ENCODE measurements at regions not wholly inside any gene's neighbourhood (a gene's known extent, or its start where the extent isn't known, plus 50 kb on each side); places are given as distances from the start of the nearest gene placed in this dataset.
"Not testable (repeated sequence)": the region's sequence is repeated elsewhere in the genome, so short reads cannot be mapped to it uniquely, and the experiment has no call there.

DNA sequence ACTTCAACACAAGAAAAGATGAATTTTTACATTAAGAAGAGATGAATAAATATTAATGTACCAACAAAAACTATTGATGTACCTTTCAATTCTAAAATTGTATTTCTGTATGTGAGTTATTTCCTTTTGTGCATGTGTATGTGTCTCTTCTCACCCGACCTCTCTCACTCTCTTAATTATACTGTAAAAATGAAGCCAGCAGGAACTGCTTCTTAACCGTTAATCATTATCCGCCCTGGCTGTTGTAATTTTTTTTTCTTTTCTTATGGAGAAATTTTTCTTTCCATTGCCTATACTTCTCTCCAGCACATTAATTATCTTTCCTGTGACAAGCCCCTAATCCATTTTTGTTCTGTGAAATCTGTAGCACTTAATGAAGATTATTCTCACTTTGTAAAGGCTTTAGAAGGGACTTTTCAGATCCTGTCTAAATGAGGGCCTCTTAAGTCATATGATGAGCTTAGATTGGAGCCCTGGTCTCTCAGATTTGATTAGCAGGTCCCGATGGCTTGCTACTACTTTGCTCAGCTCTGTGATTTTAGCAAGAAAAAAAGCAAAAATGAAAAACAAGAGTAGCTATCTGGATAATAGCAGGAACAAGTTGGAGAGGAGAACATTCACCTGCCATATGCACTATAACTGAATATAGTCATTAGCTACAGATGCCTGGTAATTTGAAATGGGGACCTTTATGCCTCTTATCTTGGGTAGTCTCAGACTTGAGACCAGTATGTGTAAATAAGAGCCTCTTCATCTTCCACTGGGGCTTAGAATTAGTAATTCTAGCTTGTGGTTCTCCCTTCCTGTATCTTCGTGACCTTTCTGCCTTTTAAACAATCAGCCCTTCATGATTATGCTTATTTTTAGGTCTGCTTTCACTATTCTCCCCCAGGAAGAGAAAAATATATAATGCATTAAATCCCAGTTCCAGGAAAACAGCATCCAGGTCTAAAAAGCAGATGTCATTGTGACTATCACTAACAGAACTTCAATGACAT lies 80.0 kb upstream of the COL1A2 start:
- no peak for TF ChIP-seq Cebpa-rat (IDR thresholded peaks at IDR 0.05)
- H3K36me3 ChIP-seq: no peaks in the 10 kb centered on the region
- H3K9me3 ChIP-seq: no peaks in the 10 kb centered on the region
- H3K9ac ChIP-seq: no peak overlapping the region
- H3K4me2 ChIP-seq: no peak overlapping the region
- H3K4me1 ChIP-seq: no peaks in the 10 kb centered on the region
- no peak overlapping the region for H3K27ac ChIP-seq
- H3K27me3 ChIP-seq: no peaks in the 10 kb centered on the region
- H4K20me1 ChIP-seq: no peaks in the 10 kb centered on the region
- H3K4me3 ChIP-seq: no peak overlapping the region

- peaks cover 20% of the 10 kb centered on the region for H3K9me3 ChIP-seq
- not testable (repeated sequence) for H3K27me3 ChIP-seq, H3K9ac ChIP-seq, H3K4me1 ChIP-seq, H4K20me1 ChIP-seq, H3K4me2 ChIP-seq, H3K27ac ChIP-seq, H3K4me3 ChIP-seq, H3K36me3 ChIP-seq
These were observed 73.6 kb upstream of the COL1A2 start for GRCh38 chr7:94321138-94321537.

DNA sequence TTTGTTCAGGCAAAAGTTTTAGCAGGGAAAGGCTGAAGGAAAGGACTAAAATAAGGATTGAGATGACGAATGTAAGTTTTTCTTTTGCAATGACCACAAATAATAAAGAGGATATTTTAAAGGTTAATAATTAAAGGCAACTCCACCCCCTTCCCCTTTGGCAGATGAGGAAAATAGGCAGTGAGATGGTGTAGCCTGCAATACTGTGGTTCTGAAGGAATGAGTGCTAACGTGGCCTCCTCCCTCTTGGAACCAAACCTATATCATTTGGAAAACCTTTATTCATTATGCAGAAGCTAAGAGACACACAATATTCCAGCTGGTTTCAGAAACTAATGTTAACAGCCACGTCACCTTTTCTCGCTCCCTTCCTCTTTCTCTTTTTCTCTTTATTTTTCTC lies 70.9 kb upstream of the COL1A2 start:
- Histone ChIP-seq H3K36me3 (no peaks in the 10 kb centered on the region), H3K27ac (no peak overlapping the region), H3K4me2 (no peak overlapping the region), H4K20me1 (no peaks in the 10 kb centered on the region), H3K9me3 (peaks cover 20% of the 10 kb centered on the region), H3K4me3 (no peak overlapping the region), H3K4me1 (no peaks in the 10 kb centered on the region), H3K27me3 (no peaks in the 10 kb centered on the region), H3K9ac (no peak overlapping the region)
- no peak for TF ChIP-seq Cebpa-rat (IDR thresholded peaks at IDR 0.05)

DNA sequence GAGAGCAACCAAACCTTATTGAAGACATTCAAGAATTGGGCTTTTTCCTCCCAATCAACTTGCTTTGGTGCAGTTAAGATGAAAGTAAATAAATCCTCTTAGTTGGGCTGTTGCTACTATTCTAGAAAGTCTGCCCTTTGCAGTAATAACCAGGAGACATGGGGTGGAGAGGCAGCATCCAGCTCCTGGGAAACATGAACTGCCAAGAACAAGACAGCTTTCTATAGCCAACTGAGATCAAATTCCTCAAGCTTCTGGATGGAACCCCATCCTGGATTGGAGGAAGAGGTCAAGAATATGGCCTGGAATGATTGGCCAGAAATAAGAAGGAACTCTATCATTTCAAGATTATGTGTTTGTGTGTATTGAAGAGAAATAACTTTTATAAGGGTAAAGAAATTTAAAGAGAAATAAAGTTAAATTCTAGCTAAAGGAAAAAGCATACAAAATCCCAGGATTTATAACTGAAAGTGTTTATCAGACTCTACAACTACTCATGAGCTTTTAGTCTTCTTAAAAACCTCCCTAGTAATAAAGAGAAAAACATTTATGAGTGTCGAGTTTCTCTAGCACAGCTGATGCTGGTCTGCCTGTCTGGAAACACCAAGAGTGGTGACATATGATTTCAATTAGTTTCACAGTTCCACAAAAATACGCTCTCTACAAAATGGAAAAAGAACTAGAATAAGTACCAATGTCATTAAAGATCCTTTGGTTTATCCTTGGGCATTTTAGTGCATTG lies 70.1 kb upstream of the COL1A2 start:
- Histone ChIP-seq H3K4me3 (no peak overlapping the region), H4K20me1 (no peaks in the 10 kb centered on the region), H3K4me1 (no peaks in the 10 kb centered on the region), H3K27ac (no peak overlapping the region), H3K27me3 (no peaks in the 10 kb centered on the region), H3K9ac (no peak overlapping the region), H3K9me3 (peaks cover 20% of the 10 kb centered on the region), H3K36me3 (no peaks in the 10 kb centered on the region), H3K4me2 (no peak overlapping the region)
- TF ChIP-seq Cebpa-rat (IDR thresholded peaks at IDR 0.05): no peak

- no peak for TF ChIP-seq Cebpa-rat (IDR thresholded peaks at IDR 0.05)
- Histone ChIP-seq H3K4me3 (no peak overlapping the region), H3K9me3 (peaks cover 18% of the 10 kb centered on the region), H3K27ac (no peak overlapping the region), H3K27me3 (no peaks in the 10 kb centered on the region), H3K4me1 (peaks cover under 1% of the 10 kb centered on the region; the same call in 1 of the 2 replicates), H3K9ac (no peak overlapping the region), H4K20me1 (no peaks in the 10 kb centered on the region), H3K4me2 (no peak overlapping the region), H3K36me3 (no peaks in the 10 kb centered on the region)
These were observed 69.6 kb upstream of the COL1A2 start for GRCh38 chr7:94325122-94325475.

- H3K27me3 ChIP-seq: no peaks in the 10 kb centered on the region
- H3K9me3 ChIP-seq: no peaks in the 10 kb centered on the region
- no peaks in the 10 kb centered on the region for H4K20me1 ChIP-seq
- no peak for TF ChIP-seq Cebpa-rat (IDR thresholded peaks at IDR 0.05)
- H3K4me1 ChIP-seq: peaks cover 7% of the 10 kb centered on the region; the same call in 1 of the 2 replicates
- no peak overlapping the region for H3K9ac ChIP-seq
- H3K4me2 ChIP-seq: no peak overlapping the region
- no peaks in the 10 kb centered on the region for H3K36me3 ChIP-seq
- H3K4me3 ChIP-seq: no peak overlapping the region
- no peak overlapping the region for H3K27ac ChIP-seq
These were observed 64.2 kb upstream of the COL1A2 start for GRCh38 chr7:94330269-94331020.

GRCh38 chr7:94332571-94332970 lies 62.1 kb upstream of the COL1A2 start:
- H3K4me2 ChIP-seq: no peak overlapping the region
- no peaks in the 10 kb centered on the region for H3K36me3 ChIP-seq
- peaks cover 11% of the 10 kb centered on the region; the same call in 1 of the 2 replicates for H3K4me1 ChIP-seq
- TF ChIP-seq Cebpa-rat (IDR thresholded peaks at IDR 0.05): no peak
- H4K20me1 ChIP-seq: no peaks in the 10 kb centered on the region
- no peak overlapping the region for H3K27ac ChIP-seq
- no peak overlapping the region for H3K9ac ChIP-seq
- no peaks in the 10 kb centered on the region for H3K27me3 ChIP-seq
- H3K9me3 ChIP-seq: no peaks in the 10 kb centered on the region
- H3K4me3 ChIP-seq: no peak overlapping the region

- no peak for TF ChIP-seq Cebpa-rat (IDR thresholded peaks at IDR 0.05)
- H3K9me3 ChIP-seq: no peaks in the 10 kb centered on the region
- H3K4me3 ChIP-seq: no peak overlapping the region
- no peak overlapping the region for H3K4me2 ChIP-seq
- H3K4me1 ChIP-seq: peaks cover 11% of the 10 kb centered on the region; the same call in 1 of the 2 replicates
- no peaks in the 10 kb centered on the region for H3K36me3 ChIP-seq
- no peak overlapping the region for H3K9ac ChIP-seq
- H3K27ac ChIP-seq: no peak overlapping the region
- H4K20me1 ChIP-seq: no peaks in the 10 kb centered on the region
- no peaks in the 10 kb centered on the region for H3K27me3 ChIP-seq
These were observed 60.9 kb upstream of the COL1A2 start for GRCh38 chr7:94333810-94334209.

GRCh38 chr7:94335586-94335985 lies 59.1 kb upstream of the COL1A2 start:
- no peak overlapping the region for H3K9ac ChIP-seq
- H3K27me3 ChIP-seq: no peaks in the 10 kb centered on the region
- no peaks in the 10 kb centered on the region for H4K20me1 ChIP-seq
- no peak overlapping the region for H3K4me3 ChIP-seq
- H3K4me2 ChIP-seq: no peak overlapping the region
- no peak overlapping the region for H3K27ac ChIP-seq
- H3K9me3 ChIP-seq: no peaks in the 10 kb centered on the region
- peaks cover 13% of the 10 kb centered on the region for H3K4me1 ChIP-seq
- no peak for TF ChIP-seq Cebpa-rat (IDR thresholded peaks at IDR 0.05)
- no peaks in the 10 kb centered on the region for H3K36me3 ChIP-seq

Measured in BLaER1 (cell line).